NCI-H524 (cell line): ENCODE measurements at regions not wholly inside any gene's neighbourhood (a gene's known extent, or its start where the extent isn't known, plus 50 kb on each side); places are given as distances from the start of the nearest gene placed in this dataset.
"Not testable (repeated sequence)": the region's sequence is repeated elsewhere in the genome, so short reads cannot be mapped to it uniquely, and the experiment has no call there.

Experiments
- DNase-seq, 2 experiments: peaks; one replicate each; lab custom pipeline; 2025; lab: John Stamatoyannopoulos, UW

DNA sequence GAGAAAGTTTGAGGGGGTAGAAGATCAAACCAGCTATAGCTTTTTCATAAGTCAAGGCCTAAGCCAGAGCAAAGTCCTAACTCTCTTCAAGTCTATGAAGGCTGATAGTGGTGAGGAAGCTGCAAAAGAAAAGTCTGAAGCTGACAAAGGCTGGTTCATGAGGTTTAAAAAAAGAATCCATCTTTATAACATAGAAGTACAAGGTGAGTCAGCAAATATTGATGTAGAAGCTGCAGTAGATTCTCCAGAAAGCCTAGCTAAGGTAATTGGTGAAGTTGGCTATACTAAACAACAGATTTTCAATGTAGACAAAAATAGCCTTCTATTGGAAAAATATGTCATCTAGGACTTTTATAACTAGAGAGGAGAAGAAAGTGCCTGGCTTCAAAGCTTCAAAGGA is 141.4 kb upstream of the ZNF521 start:
- DNase-seq: no peak

DNA sequence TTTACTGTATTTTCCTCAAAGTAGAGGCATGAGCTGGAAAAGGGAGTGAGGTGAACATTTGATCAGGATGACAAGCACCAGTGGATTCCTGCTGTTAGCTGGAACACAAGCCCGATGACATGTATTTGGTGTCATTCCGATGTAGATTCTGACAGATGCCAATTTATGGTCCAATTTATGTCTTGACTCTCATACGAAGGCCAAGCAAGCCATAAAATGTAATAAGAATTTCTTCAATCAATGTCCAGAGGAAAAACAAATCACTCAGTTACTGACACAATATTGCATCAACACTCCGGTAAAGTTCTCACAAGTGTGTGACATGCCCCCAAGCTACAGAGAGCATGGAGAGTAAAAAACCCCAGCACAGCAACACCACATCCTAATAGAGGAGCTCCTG is 138.3 kb upstream of the ZNF521 start:
- DNase-seq: no peak

- no peak for DNase-seq
Observed at GRCh38 chr18:25473008-25473407, 121.0 kb upstream of the ZNF521 start.

GRCh38 chr18:25470756-25471524 is 119.0 kb upstream of the ZNF521 start:
- not testable (repeated sequence) for DNase-seq

- no peak for DNase-seq
Observed at GRCh38 chr18:25470062-25470461, 118.1 kb upstream of the ZNF521 start.

DNA sequence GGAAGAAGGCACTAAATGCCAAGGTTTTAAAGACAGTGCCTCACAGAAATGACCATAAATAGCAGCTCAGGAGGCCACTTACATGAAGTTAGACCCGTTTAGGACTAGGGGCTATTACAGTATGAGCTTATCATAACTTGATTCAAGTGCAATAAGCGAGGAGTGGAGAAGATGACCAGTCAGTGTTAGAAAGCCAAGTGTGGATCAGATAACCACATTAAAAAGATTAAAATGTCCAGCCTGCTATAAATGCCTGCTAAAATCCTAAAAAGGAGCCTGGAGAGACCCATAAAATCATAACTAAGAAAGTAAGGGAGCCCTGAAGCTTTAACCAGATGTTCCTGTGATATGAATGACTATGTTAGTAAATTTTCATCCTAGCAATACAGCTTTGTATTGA is 117.5 kb upstream of the ZNF521 start:
- DNase-seq: no peak

DNA sequence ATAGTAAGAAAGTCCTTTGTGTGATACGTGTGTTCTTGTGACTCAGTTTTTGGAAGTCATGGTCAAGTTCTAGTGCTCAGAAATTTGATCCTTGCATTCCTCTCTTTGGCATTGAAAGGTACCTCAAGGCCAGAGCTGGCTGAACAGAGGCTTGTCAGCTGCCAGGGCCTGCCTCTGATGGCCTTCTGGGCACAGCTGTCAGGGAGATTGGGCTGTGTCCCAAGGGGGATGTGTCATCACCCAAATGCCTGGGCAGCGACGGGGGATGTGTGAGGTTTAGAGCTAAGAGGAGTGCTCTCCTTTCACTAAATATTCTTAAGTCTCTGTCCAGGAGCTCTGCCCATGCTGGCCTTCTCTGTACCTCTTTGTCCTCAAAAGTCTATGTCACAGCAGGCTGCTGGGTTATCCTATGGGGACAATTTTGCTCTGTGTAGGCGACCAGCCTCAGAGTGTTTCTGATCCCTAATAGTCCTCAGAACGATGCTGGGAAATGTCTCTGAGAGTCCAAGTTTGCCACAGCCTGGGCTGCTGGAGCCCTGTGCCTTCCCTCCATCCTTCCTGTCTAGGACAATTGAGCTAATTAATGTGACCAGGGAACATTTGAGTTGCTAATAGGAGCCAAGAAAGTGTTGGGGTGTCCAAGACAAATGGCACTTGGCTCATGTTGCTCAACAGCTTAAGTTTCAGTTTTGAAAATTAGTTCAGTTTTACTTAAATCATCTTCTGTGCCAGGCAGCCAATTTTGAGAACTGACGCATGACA is 115.4 kb upstream of the ZNF521 start:
- DNase-seq: peak; percentile 77 to 87

DNA sequence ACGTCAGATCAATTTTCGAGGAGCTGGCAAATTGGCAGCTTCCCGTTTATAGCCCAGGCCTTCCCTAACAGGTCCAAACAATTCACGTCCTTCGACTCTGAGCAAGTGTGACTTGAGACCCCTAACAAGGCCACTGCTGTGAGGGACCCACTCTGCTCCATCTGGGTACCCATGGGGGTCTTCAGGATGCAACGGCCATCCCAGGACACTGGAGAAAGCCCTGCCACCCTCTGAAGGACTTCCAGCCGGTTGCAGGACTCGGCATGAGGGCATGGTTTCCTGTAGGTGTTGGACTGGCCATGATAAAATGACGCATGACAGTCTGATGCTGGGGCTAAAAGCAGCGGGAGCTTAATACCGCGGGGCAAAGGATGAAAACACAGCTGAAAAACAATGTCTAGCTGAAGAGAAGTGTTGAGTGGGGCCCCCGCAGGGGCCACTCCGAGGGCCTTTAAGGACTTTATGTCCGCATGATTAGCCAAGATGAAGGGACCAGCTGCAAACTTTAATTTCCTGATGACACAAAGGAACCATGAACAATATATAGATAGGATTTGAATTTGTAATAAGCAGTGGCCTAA is 113.3 kb upstream of the ZNF521 start:
- DNase-seq: no peak

GRCh38 chr18:25464227-25464626 is 112.3 kb upstream of the ZNF521 start:
- DNase-seq: no peak

- no peak for DNase-seq
Observed at GRCh38 chr18:25463726-25464125, 111.8 kb upstream of the ZNF521 start.

DNA sequence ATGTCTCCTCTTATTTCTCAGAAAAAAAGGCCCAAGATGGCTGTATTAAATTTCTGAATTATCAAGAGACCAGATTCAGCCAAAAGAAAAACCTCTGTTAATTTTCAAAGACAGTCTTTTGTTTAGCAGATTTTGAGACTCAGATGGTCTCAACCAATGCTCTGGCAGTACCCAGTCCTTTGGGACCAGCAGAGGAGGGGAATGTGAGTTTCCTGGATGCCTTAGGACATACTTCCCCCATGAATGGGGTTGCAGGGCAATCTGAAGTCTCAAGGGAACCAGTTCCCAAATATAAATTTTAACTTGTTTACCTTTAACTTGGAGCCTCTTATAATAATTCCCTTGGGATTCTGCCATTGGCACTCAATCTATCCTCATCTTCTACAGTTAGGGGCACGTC is 107.8 kb upstream of the ZNF521 start:
- DNase-seq: no peak

- peak in 1 of 2 experiments; percentile 6 for DNase-seq
Observed at GRCh38 chr18:25457601-25458000, 105.6 kb upstream of the ZNF521 start.

GRCh38 chr18:25457126-25457525 is 105.2 kb upstream of the ZNF521 start:
- DNase-seq: peak in 1 of 2 experiments; percentile 40

GRCh38 chr18:25456334-25457010 is 104.5 kb upstream of the ZNF521 start:
- no peak for DNase-seq

- no peak for DNase-seq
Observed at GRCh38 chr18:25455646-25456045, 103.7 kb upstream of the ZNF521 start.

DNA sequence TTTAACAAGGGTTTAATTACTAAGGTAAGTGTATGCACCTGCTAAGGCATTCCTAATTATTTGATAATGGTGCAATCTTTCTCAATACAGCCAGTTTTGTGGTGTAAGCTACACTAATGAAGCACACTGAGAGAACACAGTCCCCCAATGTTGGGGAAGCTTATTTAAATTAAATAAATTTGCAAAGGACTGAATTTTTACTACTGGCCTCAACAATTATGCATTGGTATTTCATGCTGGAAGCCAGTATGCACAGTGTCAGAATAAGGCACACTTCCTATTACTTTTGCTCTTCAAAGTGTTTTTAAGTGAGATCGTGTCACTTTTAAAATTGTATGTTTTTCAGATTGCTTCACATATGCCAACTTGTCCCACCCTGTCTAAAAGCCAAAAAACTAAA is 103.2 kb upstream of the ZNF521 start:
- no peak for DNase-seq

GRCh38 chr18:25454730-25455129 is 102.8 kb upstream of the ZNF521 start:
- no peak for DNase-seq

GRCh38 chr18:25454270-25454659 is 102.3 kb upstream of the ZNF521 start:
- no peak for DNase-seq

DNA sequence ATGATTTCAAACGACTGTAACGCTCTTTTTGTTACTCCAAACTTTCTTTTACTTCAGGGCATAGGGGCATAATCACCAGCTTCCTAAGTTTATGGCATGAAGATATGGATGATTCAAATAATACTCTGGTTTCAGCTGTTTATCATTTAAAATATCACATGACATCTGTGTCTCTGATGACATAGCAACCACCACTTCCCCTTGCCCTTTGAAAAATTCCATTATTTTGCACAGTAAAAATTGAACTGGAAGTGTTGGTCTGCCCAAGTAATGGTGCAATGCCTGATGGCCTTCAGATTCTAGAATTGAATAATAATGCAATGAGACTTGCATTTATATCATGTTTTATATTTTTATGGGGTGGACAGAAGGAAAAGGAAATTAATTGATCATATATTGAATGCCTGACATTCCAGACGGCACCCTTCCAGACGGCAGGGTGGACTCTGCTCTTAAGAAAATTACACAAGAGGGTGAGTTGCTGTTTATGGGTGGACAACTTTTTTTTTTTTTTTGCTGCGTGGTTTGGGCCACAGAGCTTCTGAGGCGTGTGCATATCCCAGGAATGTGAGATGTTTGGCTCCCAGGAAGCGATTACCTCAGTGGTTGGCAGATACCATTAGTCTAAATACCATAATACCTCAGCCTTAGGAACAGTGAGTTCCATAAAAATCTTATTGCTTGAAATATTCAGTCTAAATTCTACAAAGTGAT is 101.7 kb upstream of the ZNF521 start:
- no peak for DNase-seq

GRCh38 chr18:25451077-25451658 is 99.2 kb upstream of the ZNF521 start:
- DNase-seq: no peak

DNA sequence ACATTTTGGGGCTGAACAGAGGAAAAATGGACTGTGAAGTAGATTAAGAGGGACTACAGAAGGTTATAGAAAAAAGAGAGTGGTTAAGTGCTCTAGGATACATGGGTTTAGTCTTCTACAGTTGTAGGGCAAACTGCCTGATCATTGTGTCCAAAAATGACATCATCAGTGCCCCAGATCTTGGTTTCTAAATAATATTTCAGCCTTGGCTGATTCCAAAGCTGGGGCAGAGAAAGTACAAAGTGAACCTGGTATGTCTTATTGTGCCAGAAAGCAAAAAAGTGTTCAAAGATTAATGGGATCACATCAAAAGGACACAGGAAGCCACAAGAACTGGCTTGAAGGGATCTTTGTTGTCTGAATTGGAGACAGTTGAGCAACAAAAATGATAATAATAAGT is 97.1 kb upstream of the ZNF521 start:
- no peak for DNase-seq

GRCh38 chr18:25446972-25447371 is 95.0 kb upstream of the ZNF521 start:
- DNase-seq: no peak
